ENCODE measurements at regions not wholly inside any gene's neighbourhood (a gene's known extent, or its start where the extent isn't known, plus 50 kb on each side); places are given as distances from the start of the nearest gene placed in this dataset.

- no peak for DNase-seq
Measured at GRCh38 chr2:128439031-128439790, 120.5 kb upstream of the HS6ST1 start.

DNA sequence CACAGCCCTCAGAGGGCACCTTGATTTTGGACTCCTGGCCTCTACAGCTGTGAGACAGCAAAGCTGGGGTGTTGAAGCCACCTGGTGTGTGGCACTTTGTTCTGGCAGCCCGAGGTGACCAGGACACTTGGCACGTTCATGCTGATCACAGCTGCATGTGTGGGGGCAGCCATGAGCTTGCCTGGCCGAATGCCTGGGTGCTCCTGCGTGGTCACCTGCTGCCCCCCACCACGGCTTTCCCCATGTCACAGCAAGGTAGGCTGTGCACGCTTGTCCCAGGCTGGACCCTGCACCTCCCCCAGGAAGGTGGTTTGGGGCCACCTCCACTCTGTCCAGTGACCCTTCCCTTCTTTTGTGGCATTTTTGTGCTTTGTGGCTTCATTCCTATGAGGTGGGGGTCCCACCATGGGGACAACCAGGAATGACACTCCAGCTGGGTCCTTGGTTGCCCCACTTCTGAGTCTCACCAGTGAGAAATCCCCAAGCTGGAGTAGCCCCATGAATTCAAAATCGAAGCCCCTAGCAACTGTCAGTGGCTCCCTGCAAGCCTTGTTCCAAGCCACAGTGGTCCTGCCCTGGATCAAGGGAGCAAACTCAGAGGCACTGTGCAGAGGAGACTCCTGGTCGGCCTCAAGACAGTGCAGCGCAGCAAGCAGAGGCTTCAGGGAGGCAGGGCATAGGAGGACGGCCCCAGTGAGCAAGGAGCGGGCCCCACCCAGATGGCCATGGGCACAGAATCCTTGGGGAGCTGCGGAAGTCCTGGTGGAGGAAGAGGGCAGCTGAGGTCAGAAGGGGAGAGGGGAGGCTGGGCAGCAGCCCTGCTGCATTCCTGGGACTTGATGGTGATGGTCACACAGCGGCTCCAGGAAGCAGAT is 121.4 kb upstream of the HS6ST1 start:
- no peak for DNase-seq

GRCh38 chr2:128440666-128441340 is 122.1 kb upstream of the HS6ST1 start:
- DNase-seq = no peak

- DNase-seq = no peak
Measured at GRCh38 chr2:128441341-128442052, 122.8 kb upstream of the HS6ST1 start.

DNA sequence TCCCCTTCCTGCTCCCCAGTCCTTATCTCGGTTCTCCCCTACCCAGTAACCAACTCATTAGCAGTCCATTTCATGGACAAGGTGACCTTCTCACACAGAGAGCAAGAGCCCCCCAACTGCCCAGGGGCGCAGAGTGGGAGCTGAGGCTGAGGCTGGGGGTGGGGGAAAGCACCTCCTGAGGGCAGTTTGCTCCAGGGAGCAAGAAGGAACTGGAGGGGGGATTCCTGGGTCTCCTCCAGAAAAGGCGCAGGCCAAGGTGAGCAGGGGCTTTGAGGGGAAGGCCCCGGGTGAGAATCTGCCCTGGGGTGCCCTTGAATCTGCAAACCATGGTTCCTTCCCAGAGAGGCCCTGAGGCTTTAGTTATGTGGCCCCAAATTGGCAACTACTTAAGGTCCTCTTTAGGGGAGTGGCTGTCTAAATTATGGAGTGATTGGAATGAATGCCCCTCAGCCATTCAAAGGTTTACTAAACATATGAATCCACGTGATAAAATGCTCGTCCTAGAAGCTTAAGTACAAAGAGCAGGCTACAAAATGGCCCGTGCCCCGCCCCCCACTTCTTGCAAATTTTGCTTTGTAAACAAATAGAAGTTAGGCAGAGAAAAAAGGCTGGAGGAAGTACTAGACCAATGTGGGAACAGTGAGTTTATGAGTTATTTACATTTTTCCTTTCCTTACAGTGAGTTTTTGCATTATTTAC is 123.5 kb upstream of the HS6ST1 start:
- no peak for DNase-seq

- DNase-seq = no peak
Measured at GRCh38 chr2:128442891-128443302, 124.2 kb upstream of the HS6ST1 start.

GRCh38 chr2:128444121-128444771 is 125.6 kb upstream of the HS6ST1 start:
- DNase-seq = no peak

GRCh38 chr2:128444816-128445522 is 126.3 kb upstream of the HS6ST1 start:
- no peak for DNase-seq

- DNase-seq = no peak
Measured at GRCh38 chr2:128445523-128445900, 126.8 kb upstream of the HS6ST1 start.

- no peak for DNase-seq
Measured at GRCh38 chr2:128446049-128446873, 127.6 kb upstream of the HS6ST1 start.

GRCh38 chr2:128446874-128447537 is 128.3 kb upstream of the HS6ST1 start:
- no peak for DNase-seq

- no peak for DNase-seq
Measured at GRCh38 chr2:128447538-128447995, 128.9 kb upstream of the HS6ST1 start.

DNA sequence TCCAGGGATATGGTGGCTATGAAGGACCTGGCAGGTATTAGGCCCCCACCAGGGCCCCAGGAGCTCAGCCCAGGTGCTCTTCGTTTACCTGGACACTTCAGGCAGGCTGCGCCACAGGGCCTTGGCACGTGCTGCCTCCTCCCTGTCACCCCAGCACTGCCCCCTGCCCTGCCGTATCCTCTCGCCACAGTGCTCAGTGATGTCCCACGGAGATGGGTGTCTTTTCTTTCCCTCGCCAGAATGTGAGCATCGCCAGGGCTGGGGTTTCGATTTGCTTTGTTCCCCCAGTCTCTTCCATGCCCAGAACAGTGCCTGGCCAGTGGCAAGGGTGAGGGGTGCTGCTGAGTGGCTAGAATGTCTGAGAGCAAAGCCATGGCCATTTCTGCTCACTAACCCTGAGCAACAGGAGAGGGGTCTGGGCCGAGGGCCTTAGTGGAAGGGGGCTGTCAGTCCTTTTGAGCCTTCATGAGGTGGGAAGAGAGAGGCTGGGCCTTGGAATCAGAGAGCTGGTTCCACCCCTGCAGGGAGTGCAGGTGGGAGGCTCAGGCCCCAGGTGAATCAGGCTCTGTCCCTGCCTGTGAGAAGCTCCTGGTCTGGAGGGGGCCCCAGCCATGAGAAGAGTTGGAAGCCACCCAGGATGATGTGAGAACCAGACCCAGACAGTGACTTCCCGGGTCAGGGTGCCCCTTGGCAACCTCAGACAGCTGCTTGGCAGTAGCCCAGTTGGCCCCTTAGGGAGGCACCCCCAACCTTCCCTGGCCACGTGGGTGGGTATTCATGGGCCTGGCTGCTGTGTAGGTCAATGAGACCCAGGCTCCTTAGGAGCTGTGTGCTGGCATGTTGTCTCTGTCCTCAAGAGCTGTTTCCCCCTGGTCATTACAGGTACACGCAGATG is 129.9 kb upstream of the HS6ST1 start:
- no peak for DNase-seq

DNA sequence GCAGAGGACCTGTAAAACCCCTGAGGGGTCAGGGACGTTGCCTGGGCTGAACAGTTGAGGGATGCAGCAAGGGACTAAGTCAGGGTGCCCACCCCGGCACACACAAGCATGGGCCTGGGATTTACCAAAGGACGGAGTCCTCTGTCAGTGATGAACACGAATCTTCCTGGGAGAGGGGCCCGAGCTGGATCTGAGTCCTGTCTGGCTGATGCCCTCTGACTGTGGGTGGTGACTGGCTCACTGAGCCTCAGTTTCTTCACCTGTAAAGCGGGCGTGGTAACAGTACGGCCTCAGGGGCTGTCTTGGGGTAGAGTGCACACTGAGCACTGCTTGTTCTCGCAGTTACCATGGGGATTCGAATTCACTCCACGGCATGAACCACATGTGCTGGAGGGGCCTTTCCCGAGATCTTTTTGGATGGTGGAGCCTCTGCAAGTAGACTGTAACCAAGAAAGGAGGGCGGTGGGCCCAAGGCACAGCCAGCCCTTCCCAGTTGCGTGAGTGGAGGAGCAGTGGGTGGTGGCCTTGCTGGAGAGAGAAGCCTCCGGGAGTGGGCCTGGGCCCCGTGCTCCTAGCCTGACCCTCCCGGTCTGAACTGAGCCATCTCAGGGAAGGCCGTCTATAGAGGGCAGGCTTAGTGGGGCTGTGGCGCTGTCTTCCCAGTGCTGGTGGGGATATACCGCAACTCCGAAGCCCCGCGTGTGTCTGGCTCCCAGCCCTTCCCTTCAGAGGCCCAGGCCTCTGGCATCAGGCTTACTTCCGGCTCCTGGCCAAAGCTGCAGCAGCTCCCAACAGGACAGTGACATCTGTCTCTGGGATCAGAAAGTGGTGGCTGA is 130.8 kb upstream of the HS6ST1 start:
- no peak for DNase-seq

GRCh38 chr2:128450211-128451024 is 131.8 kb upstream of the HS6ST1 start:
- no peak for DNase-seq
